A673 (cell line): ENCODE measurements at regions not wholly inside any gene's neighbourhood (a gene's known extent, or its start where the extent isn't known, plus 50 kb on each side); places are given as distances from the start of the nearest gene placed in this dataset.

ENCODE experiments used
- BruUV-seq: library from RNA; stranded (reverse); fragments of 400-500 nt; replicated peaks from 2 replicates; lab custom pipeline; 2021; lab: Mats Ljungman, UMichigan
- CTCF ChIA-PET: fragments of 300-600 bp; sonication (Branson Sonifier 250); formaldehyde crosslinking; loops from one replicate; lab custom pipeline; 2022; ENCODE audit warnings: antibody characterized with exemption; lab: Charles Lee
- POLR2A ChIA-PET: fragments of 300-600 bp; sonication (Branson Sonifier 250); formaldehyde crosslinking; loops from one replicate; lab custom pipeline; 2022; ENCODE audit warnings: antibody characterized with exemption; ENCODE audit not compliant: low non-redundant PET; lab: Charles Lee
- DNase-seq: peaks from one replicate; pipeline ENCODE4 v3.0.0-alpha.2; 2015; ENCODE audit warnings: low spot score
- H3K27ac ChIP-seq: fragments of 200-600 bp; sonication (generic); 2 replicates; pipeline ENCODE4 v1.5.1; 2016; ENCODE audit warnings: mixed run types, low read depth, mild to moderate bottlenecking, mixed read lengths, antibody characterized with exemption, low read length; ENCODE audit not compliant: poor library complexity, severe bottlenecking
- H3K27me3 ChIP-seq: fragments of 200-600 bp; sonication (generic); replicated peaks from 2 replicates; pipeline ENCODE4 v1.6.1; 2017; ENCODE audit warnings: mixed run types, low read depth, mild to moderate bottlenecking, mixed read lengths, antibody characterized with exemption, low read length; ENCODE audit not compliant: insufficient read depth, poor library complexity
- H3K36me3 ChIP-seq: fragments of 200-600 bp; sonication (generic); 2 replicates; pipeline ENCODE4 v1.6.1; 2016; ENCODE audit warnings: mixed run types, mild to moderate bottlenecking, mixed read lengths, antibody characterized with exemption, low read length; ENCODE audit not compliant: insufficient read depth, poor library complexity, severe bottlenecking
- H3K4me1 ChIP-seq: fragments of 200-600 bp; sonication (generic); 2 replicates; pipeline ENCODE4 v1.6.1; 2017; ENCODE audit warnings: mixed run types, mild to moderate bottlenecking, mixed read lengths, antibody characterized with exemption, low read length; ENCODE audit not compliant: insufficient read depth, poor library complexity, severe bottlenecking
- H3K4me3 ChIP-seq: fragments of 200-600 bp; sonication (generic); 2 replicates; pipeline ENCODE4 v1.5.1; 2016; ENCODE audit warnings: low read depth, mixed run types, mild to moderate bottlenecking, mixed read lengths, low read length; ENCODE audit not compliant: poor library complexity, severe bottlenecking
- H3K9me3 ChIP-seq: fragments of 200-600 bp; sonication (generic); 2 replicates; pipeline ENCODE4 v1.6.1; 2016; ENCODE audit warnings: mixed run types, low read depth, mild to moderate bottlenecking, mixed read lengths, antibody characterized with exemption, low read length; ENCODE audit not compliant: poor library complexity, severe bottlenecking
- EZH2 ChIP-seq: fragments of 200-600 bp; sonication (generic); IDR thresholded peaks from 2 replicates; pipeline ENCODE4 v1.6.1; 2017; ENCODE audit warnings: borderline replicate concordance, low read depth, mild to moderate bottlenecking, mixed read lengths, antibody characterized with exemption, low read length; ENCODE audit not compliant: poor library complexity, severe bottlenecking
- intact Hi-C: fragments of 100-400 bp; cut with micrococcal nuclease; formaldehyde crosslinking; loops from one replicate; pipeline ENCODE4 v1.10.0; 2022; ENCODE audit not compliant: unreplicated experiment
- TF ChIP-seq, protein P1 (sequence below): fragments of 300-800, 200-600 bp; sonication (generic); conservative IDR thresholded peaks from 2 replicates; pipeline ENCODE4 v1.5.1; 2017; ENCODE audit warnings: low read depth, mild to moderate bottlenecking, antibody characterized with exemption, low read length, moderate library complexity, mixed read lengths

DNA sequence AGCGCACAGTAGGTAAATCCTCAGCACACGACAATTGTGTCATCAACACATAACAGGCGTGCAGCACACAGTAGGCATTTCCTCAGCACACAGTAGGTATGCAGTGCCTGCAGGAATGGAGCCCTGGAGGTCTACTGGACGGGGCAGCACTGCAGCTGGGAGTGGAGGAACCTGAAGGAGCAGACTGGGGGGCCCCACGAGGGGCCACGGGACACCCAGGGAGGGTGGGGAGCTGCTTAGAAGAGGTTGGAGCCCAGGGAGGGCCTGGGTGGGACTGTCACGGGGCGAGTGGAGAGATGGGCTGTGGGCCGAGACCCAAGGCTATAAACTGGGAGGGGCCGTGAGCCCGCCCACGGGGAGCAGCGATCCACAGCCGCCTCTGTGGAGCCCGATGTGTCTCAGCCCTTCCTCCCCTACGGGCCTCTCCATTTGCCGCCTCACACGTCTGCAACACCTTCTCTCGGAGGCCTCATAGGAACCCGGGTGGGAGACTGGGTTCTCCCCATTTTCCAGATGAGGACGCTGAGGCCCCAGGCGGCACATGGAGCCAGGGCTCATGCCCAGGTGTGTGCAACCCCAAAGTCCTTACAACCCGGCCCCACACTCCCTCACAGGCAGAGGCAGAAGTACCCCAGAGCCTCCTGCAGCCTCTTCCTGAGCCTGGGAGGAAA is 101.5 kb downstream of the MICALL2 start:
- no peaks in the 10 kb centered on the region for H3K4me1 ChIP-seq
- H3K4me3 ChIP-seq, result no peak overlapping the region
- DNase-seq, result peak; percentile 45
- POLR2A ChIA-PET, result no interaction called here
- CTCF ChIA-PET, result interaction anchor here (0.6 kb wide), 1 partner anchor 21 kb away, joined by 5 read pairs; no protein-coding TSS in a partner anchor
- no TSS peak for BruUV-seq
- intact Hi-C loops, result no loop called here
- TF ChIP-seq, protein P1, sequence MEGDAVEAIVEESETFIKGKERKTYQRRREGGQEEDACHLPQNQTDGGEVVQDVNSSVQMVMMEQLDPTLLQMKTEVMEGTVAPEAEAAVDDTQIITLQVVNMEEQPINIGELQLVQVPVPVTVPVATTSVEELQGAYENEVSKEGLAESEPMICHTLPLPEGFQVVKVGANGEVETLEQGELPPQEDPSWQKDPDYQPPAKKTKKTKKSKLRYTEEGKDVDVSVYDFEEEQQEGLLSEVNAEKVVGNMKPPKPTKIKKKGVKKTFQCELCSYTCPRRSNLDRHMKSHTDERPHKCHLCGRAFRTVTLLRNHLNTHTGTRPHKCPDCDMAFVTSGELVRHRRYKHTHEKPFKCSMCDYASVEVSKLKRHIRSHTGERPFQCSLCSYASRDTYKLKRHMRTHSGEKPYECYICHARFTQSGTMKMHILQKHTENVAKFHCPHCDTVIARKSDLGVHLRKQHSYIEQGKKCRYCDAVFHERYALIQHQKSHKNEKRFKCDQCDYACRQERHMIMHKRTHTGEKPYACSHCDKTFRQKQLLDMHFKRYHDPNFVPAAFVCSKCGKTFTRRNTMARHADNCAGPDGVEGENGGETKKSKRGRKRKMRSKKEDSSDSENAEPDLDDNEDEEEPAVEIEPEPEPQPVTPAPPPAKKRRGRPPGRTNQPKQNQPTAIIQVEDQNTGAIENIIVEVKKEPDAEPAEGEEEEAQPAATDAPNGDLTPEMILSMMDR, result no peak
- no peak for TF ChIP-seq EZH2
- no peaks in the 10 kb centered on the region for H3K36me3 ChIP-seq
- no peak overlapping the region for H3K27ac ChIP-seq
- no peaks in the 10 kb centered on the region for H3K9me3 ChIP-seq
- no peaks in the 10 kb centered on the region for H3K27me3 ChIP-seq

DNA sequence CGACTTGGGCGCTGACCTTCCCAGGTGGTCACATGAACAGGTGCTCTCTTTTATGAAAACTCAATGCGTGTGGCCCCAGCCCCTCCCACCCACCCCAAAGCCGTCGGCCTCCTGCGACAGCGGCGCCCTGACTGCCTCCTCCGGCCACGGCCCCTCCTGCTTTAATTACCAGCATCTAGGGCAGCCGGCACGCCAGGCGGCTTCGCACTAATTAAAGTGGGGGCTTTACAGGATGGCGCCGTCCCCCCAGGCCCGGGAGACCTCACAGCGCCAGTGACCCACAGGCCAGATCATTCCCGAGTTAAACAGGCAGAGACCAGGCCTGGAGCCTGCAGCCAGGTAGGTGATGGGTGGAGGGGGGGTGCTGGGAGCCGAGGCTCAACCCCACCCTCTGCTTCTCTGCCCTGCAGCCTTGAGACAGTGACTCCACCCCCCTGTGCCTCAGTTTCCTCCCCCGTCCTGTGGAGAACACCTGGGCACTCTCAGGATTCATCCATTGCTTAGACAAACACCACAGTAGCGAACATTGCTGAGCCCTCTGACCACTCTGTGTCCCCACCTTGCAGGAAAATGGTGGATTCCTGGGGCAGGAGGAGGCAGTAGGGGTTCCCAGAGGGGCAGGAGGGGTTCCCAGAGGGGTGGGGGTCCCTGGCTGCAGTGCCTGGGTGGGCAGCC is 100.8 kb downstream of the MICALL2 start:
- no peaks in the 10 kb centered on the region for H3K4me1 ChIP-seq
- no TSS peak for BruUV-seq
- intact Hi-C loops, result no loop called here

DNA sequence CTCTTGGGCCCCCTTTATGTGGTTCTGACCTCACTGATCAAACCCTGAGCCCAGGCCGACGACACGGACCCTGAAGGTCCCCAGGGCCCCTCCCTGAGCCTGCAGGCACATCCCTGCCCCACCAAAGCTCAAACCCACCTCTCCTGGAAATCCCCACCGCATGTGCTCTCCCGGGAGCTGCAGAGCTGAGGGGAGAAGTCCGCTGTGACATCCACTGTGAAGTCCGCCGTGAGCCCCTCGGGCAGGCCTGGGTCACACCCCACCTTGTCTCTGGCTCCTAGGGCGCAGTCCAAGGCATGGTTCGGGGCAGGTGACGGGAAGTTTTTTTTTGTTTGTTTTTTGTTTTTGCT is 100.2 kb downstream of the MICALL2 start:
- Histone ChIP-seq H3K9me3 (no peaks in the 10 kb centered on the region), H3K4me3 (no peak overlapping the region), H3K4me1 (no peaks in the 10 kb centered on the region), H3K27ac (no peak overlapping the region), H3K27me3 (no peaks in the 10 kb centered on the region), H3K36me3 (no peaks in the 10 kb centered on the region)
- TF ChIP-seq EZH2, result no peak
- TF ChIP-seq, protein P1, result no peak
- ChIA-PET CTCF (interaction anchor here (1.0 kb wide), 1 partner anchor 10 kb away, joined by 6 read pairs; no protein-coding TSS in a partner anchor), POLR2A (no interaction called here)
- intact Hi-C loops, result no loop called here
- DNase-seq, result no peak
- no TSS peak for BruUV-seq

More for the DNA sequence above, 100.8 kb downstream of the MICALL2 start:
- H3K36me3 ChIP-seq, result no peaks in the 10 kb centered on the region
- H3K4me3 ChIP-seq, result no peak overlapping the region
- no peaks in the 10 kb centered on the region for H3K9me3 ChIP-seq
- H3K27ac ChIP-seq, result no peak overlapping the region
- H3K27me3 ChIP-seq, result no peaks in the 10 kb centered on the region
- ChIA-PET POLR2A (no interaction called here), CTCF (interaction anchor here (1.0 kb wide), 1 partner anchor 10 kb away, joined by 6 read pairs; no protein-coding TSS in a partner anchor)
- no peak for TF ChIP-seq EZH2
- TF ChIP-seq, protein P1, result no peak
- DNase-seq, result no peak
